ENCODE measurements at regions not wholly inside any gene's neighbourhood (a gene's known extent, or its start where the extent isn't known, plus 50 kb on each side); places are given as distances from the start of the nearest gene placed in this dataset.

DNA sequence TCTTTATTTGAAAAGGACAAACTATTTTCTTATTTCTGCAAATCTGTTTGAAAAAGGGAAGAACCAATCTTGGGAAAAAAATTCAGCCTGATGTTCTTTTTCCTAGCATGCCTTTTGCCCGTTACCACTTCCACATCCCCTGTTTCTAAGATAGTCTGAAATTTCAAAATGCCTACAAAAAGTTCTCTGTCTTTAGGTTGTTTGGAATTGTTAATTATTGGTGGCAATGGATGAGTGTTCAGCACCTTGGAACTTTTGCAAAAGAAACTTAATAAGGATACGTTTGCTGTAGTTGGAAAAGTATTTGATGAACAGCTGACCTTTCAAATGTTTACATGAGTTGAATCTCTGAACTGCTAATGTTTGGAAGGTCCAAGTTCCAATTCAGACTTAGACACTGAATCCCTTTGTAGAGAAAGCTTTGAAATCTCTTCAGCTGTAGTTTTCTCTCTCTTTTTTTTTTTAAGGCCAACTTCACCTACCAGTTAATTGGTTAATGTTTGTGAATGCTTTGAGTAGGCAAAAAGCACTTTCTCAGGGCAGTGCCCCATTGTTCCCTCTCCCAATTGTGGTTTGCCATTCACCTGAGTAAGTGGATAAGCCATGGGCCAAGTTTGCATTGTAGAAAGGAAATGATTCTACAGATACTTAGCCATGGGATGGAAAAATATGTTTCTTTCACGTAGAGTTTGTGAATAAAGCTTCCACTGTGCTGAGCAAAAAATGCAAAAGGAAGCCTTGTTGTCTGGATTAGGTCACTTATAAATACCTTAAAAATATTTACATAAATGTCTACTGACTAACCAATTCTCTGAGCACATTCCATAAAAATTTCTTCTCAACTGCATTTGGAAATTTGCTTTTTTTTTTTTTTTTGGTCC, 156.4 kb upstream of the ELL2 start:
- no peaks in the 10 kb centered on the region for H3K27me3 ChIP-seq (replicated peaks; ENCODE audit: insufficient read depth, low read depth, low read length, poor library complexity)
- TF ChIP-seq EZH2 (IDR thresholded peaks at IDR 0.05; ENCODE audit: borderline replicate concordance, low read depth, low read length, poor library complexity, severe bottlenecking) (no peak), CTCF (conservative IDR thresholded peaks at IDR 0.05; ENCODE audit: low read depth, low read length) (no peak)
- no peaks in the 10 kb centered on the region for H3K36me3 ChIP-seq (ENCODE audit: insufficient read depth, low read length, poor library complexity, severe bottlenecking)
- ChIA-PET POLR2A (ENCODE audit: low non-redundant PET) (no interaction called here), CTCF (no interaction called here)
- H3K27ac ChIP-seq (ENCODE audit: low read depth, low read length, poor library complexity, severe bottlenecking): no peak overlapping the region
- no peaks in the 10 kb centered on the region for H3K4me1 ChIP-seq (ENCODE audit: insufficient read depth, low read length, poor library complexity, severe bottlenecking)
- BruUV-seq (replicated peaks): no TSS peak
- intact Hi-C loops (cut with micrococcal nuclease; ENCODE audit: unreplicated experiment): no loop called here
- no peak overlapping the region for H3K4me3 ChIP-seq (ENCODE audit: low read depth, low read length, poor library complexity, severe bottlenecking)
- H3K9me3 ChIP-seq (ENCODE audit: low read depth, low read length, poor library complexity, severe bottlenecking): no peaks in the 10 kb centered on the region
- DNase-seq (ENCODE audit: low spot score): no peak

- no peak overlapping the region for H3K27ac ChIP-seq (ENCODE audit: low read depth, low read length, poor library complexity, severe bottlenecking)
- H3K4me3 ChIP-seq (ENCODE audit: low read depth, low read length, poor library complexity, severe bottlenecking): no peak overlapping the region
- ChIA-PET POLR2A (ENCODE audit: low non-redundant PET) (no interaction called here), CTCF (no interaction called here)
- no peak for DNase-seq (ENCODE audit: low spot score)
- TF ChIP-seq CTCF (conservative IDR thresholded peaks at IDR 0.05; ENCODE audit: low read depth, low read length): no peak
- no peaks in the 10 kb centered on the region for H3K9me3 ChIP-seq (ENCODE audit: low read depth, low read length, poor library complexity, severe bottlenecking)
- H3K4me1 ChIP-seq (ENCODE audit: insufficient read depth, low read length, poor library complexity, severe bottlenecking): no peaks in the 10 kb centered on the region
- no TSS peak for BruUV-seq (replicated peaks)
- H3K27me3 ChIP-seq (replicated peaks; ENCODE audit: insufficient read depth, low read depth, low read length, poor library complexity): no peaks in the 10 kb centered on the region
- no peaks in the 10 kb centered on the region for H3K36me3 ChIP-seq (ENCODE audit: insufficient read depth, low read length, poor library complexity, severe bottlenecking)
- intact Hi-C loops (cut with micrococcal nuclease; ENCODE audit: unreplicated experiment): no loop called here
Measured at GRCh38 chr5:96115147-96115807, 153.6 kb upstream of the ELL2 start.

- Histone ChIP-seq H3K27ac (ENCODE audit: low read depth, low read length, poor library complexity, severe bottlenecking) (no peak overlapping the region), H3K4me3 (ENCODE audit: low read depth, low read length, poor library complexity, severe bottlenecking) (no peak overlapping the region), H3K9me3 (ENCODE audit: low read depth, low read length, poor library complexity, severe bottlenecking) (no peaks in the 10 kb centered on the region), H3K27me3 (replicated peaks; ENCODE audit: insufficient read depth, low read depth, low read length, poor library complexity) (no peaks in the 10 kb centered on the region), H3K4me1 (ENCODE audit: insufficient read depth, low read length, poor library complexity, severe bottlenecking) (no peaks in the 10 kb centered on the region), H3K36me3 (ENCODE audit: insufficient read depth, low read length, poor library complexity, severe bottlenecking) (no peaks in the 10 kb centered on the region)
- CTCF ChIA-PET: no interaction called here
- POLR2A ChIA-PET (ENCODE audit: low non-redundant PET): no interaction called here
- no peak for DNase-seq (ENCODE audit: low spot score)
- intact Hi-C loops (cut with micrococcal nuclease; ENCODE audit: unreplicated experiment): no loop called here
- BruUV-seq (replicated peaks): no TSS peak
- no peak for TF ChIP-seq CTCF (conservative IDR thresholded peaks at IDR 0.05; ENCODE audit: low read depth, low read length)
- no peak for TF ChIP-seq EZH2 (IDR thresholded peaks at IDR 0.05; ENCODE audit: borderline replicate concordance, low read depth, low read length, poor library complexity, severe bottlenecking)
Measured at GRCh38 chr5:96114736-96115135, 153.1 kb upstream of the ELL2 start.
